NCI-H2196 (cell line): ENCODE measurements at regions not wholly inside any gene's neighbourhood (a gene's known extent, or its start where the extent isn't known, plus 50 kb on each side); places are given as distances from the start of the nearest gene placed in this dataset.

Experiments
- DNase-seq: peaks from one replicate; lab custom pipeline; 2025; ENCODE audit not compliant: unreplicated experiment; lab: John Stamatoyannopoulos, UW

- no peak for DNase-seq
Measured at GRCh38 chr4:111542056-111542455, 603.2 kb upstream of the FAM241A start.

- no peak for DNase-seq
Measured at GRCh38 chr4:111546881-111547280, 598.4 kb upstream of the FAM241A start.

GRCh38 chr4:111556141-111556781, 589.0 kb upstream of the FAM241A start:
- no peak for DNase-seq

GRCh38 chr4:111556851-111557250, 588.4 kb upstream of the FAM241A start:
- DNase-seq = no peak

GRCh38 chr4:111562826-111563225, 582.4 kb upstream of the FAM241A start:
- DNase-seq = no peak

- DNase-seq = no peak
Measured at GRCh38 chr4:111572470-111572869, 572.8 kb upstream of the FAM241A start.

- no peak for DNase-seq
Measured at GRCh38 chr4:111573386-111573785, 571.9 kb upstream of the FAM241A start.

- no peak for DNase-seq
Measured at GRCh38 chr4:111579767-111580166, 565.5 kb upstream of the FAM241A start.

GRCh38 chr4:111595456-111595855, 549.8 kb upstream of the FAM241A start:
- no peak for DNase-seq

- DNase-seq = no peak
Measured at GRCh38 chr4:111596491-111596890, 548.8 kb upstream of the FAM241A start.

GRCh38 chr4:111601671-111602070, 543.6 kb upstream of the FAM241A start:
- DNase-seq = no peak

GRCh38 chr4:111602848-111603247, 542.4 kb upstream of the FAM241A start:
- no peak for DNase-seq

GRCh38 chr4:111605111-111605510, 540.1 kb upstream of the FAM241A start:
- DNase-seq = no peak

GRCh38 chr4:111610681-111611080, 534.6 kb upstream of the FAM241A start:
- no peak for DNase-seq

GRCh38 chr4:111618908-111619307, 526.3 kb upstream of the FAM241A start:
- no peak for DNase-seq

- no peak for DNase-seq
Measured at GRCh38 chr4:111628437-111628836, 516.8 kb upstream of the FAM241A start.

GRCh38 chr4:111630705-111631104, 514.5 kb upstream of the FAM241A start:
- no peak for DNase-seq

GRCh38 chr4:111631215-111631999, 513.8 kb upstream of the FAM241A start:
- no peak for DNase-seq

- no peak for DNase-seq
Measured at GRCh38 chr4:111632641-111633151, 512.6 kb upstream of the FAM241A start.

- DNase-seq = no peak
Measured at GRCh38 chr4:111633663-111634266, 511.5 kb upstream of the FAM241A start.

- no peak for DNase-seq
Measured at GRCh38 chr4:111635646-111636045, 509.6 kb upstream of the FAM241A start.
